ENCODE measurements at regions not wholly inside any gene's neighbourhood (a gene's known extent, or its start where the extent isn't known, plus 50 kb on each side); places are given as distances from the start of the nearest gene placed in this dataset.

- TF ChIP-seq, protein P1, sequence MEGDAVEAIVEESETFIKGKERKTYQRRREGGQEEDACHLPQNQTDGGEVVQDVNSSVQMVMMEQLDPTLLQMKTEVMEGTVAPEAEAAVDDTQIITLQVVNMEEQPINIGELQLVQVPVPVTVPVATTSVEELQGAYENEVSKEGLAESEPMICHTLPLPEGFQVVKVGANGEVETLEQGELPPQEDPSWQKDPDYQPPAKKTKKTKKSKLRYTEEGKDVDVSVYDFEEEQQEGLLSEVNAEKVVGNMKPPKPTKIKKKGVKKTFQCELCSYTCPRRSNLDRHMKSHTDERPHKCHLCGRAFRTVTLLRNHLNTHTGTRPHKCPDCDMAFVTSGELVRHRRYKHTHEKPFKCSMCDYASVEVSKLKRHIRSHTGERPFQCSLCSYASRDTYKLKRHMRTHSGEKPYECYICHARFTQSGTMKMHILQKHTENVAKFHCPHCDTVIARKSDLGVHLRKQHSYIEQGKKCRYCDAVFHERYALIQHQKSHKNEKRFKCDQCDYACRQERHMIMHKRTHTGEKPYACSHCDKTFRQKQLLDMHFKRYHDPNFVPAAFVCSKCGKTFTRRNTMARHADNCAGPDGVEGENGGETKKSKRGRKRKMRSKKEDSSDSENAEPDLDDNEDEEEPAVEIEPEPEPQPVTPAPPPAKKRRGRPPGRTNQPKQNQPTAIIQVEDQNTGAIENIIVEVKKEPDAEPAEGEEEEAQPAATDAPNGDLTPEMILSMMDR (IDR thresholded peaks at IDR 0.05): no peak
- no peak for TF ChIP-seq POLR2AphosphoS5 (IDR thresholded peaks at IDR 0.05)
These were observed 98.6 kb upstream of the IGF1R start for GRCh38 chr15:98549741-98550140.

Data from suprapubic skin (tissue), 3 donors.